NT2/D1 (cell line): ENCODE measurements at regions not wholly inside any gene's neighbourhood (a gene's known extent, or its start where the extent isn't known, plus 50 kb on each side); places are given as distances from the start of the nearest gene placed in this dataset.

ENCODE experiments used
- DNase-seq: peaks from one replicate; pipeline ENCODE4 v3.0.0-alpha.2; 2011; ENCODE audit warnings: low read depth, low spot score
- H3K27me3 ChIP-seq: 2 replicates; pipeline ENCODE4 v1.6.0; 2011; ENCODE audit warnings: mild to moderate bottlenecking; ENCODE audit not compliant: insufficient read length, insufficient read depth
- H3K36me3 ChIP-seq: 2 replicates; pipeline ENCODE4 v1.6.1; 2011; ENCODE audit warnings: mild to moderate bottlenecking, low read length, mixed read lengths; ENCODE audit not compliant: insufficient read depth, insufficient read length
- H3K4me1 ChIP-seq: 2 replicates; pipeline ENCODE4 v1.5.1; 2011; ENCODE audit not compliant: insufficient read depth, insufficient read length
- H3K4me3 ChIP-seq: 2 replicates; pipeline ENCODE4 v1.5.1; 2011; ENCODE audit warnings: low read depth; ENCODE audit not compliant: insufficient read length
- H3K9ac ChIP-seq: 2 replicates; pipeline ENCODE4 v1.6.0; 2011; ENCODE audit warnings: low read depth; ENCODE audit not compliant: insufficient read length
- H3K9me3 ChIP-seq: 2 replicates; pipeline ENCODE4 v1.5.1; 2011; ENCODE audit warnings: mild to moderate bottlenecking, low read length; ENCODE audit not compliant: insufficient read depth
- SUZ12 ChIP-seq: IDR thresholded peaks from 2 replicates; pipeline ENCODE4 v1.6.1; 2011; ENCODE audit not compliant: insufficient read length, insufficient read depth; ENCODE audit errors: extremely low read depth
- YY1 ChIP-seq: IDR thresholded peaks from 2 replicates; pipeline ENCODE4 v1.6.1; 2011; ENCODE audit not compliant: insufficient read length, insufficient read depth
- ZNF274 ChIP-seq: IDR thresholded peaks from 2 replicates; pipeline ENCODE4 v1.6.1; 2011; ENCODE audit warnings: mild to moderate bottlenecking, low read depth, low read length

DNA sequence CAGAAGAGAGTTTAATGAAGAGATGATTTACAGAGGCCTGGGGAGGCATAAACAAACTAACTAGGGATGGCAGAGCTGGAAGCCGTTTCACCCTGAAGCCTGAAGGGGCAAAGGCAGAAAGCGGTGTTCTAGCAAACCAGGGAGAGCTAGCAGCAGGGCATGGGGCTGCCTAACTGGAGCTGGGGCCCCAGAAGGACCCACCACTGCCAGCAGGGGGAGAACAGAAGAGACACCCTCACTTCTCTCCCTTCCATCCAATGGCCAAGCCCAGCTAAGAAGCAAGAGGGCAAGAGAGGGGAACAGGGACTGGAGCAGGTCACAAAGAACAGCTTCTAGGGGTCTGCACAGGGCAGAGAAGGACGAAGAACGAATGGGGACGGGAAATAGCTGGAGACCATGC lies 195.5 kb downstream of the KATNAL1 start:
- Histone ChIP-seq H3K4me3 (no peak overlapping the region), H3K9ac (no peak overlapping the region), H3K27me3 (no peaks in the 10 kb centered on the region), H3K36me3 (no peaks in the 10 kb centered on the region), H3K4me1 (peaks cover 6% of the 10 kb centered on the region), H3K9me3 (no peaks in the 10 kb centered on the region)
- TF ChIP-seq YY1 (no peak), SUZ12 (no peak), ZNF274 (no peak)
- DNase-seq = no peak

DNA sequence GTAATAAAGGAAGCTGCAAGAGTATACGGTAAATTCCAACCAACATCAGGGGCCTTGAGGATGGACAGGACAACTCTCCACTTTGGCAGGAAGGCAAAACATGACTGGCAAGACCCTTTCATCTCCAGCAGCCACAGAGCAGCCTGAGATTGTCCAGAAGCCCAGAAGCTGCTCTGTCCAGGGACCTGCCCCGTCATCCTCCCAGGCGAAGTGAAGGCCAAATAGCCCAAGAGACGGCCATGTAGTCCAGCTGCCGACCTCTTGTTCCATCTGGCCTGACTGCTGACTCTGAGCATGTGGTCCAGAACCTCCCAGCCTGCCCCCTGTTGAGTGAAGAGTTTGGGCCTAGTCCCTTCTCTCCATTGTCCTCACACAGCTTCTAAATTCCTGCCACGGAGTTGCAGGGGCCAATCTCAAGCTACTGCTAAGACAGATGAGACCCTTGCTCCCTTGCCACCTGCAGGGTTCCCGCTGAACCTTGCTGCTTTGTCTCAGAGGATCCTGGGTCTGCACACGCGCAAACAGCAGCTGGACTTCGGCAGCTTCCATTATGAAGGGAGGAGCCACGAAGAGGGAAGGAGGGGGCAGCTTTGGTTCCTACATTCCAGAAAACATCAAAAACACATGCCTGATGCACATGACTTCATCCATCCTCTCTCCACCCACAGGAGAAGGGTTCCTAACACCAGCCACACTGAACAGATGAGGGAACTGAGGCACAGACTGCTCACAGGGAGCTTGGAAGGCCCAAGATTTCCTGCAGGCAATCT lies 196.9 kb downstream of the KATNAL1 start:
- no peak for TF ChIP-seq YY1
- TF ChIP-seq SUZ12 = no peak
- no peak for TF ChIP-seq ZNF274
- H3K9me3 ChIP-seq = no peaks in the 10 kb centered on the region
- peaks cover 6% of the 10 kb centered on the region for H3K4me1 ChIP-seq
- H3K27me3 ChIP-seq = no peaks in the 10 kb centered on the region
- H3K4me3 ChIP-seq = no peak overlapping the region
- DNase-seq = no peak
- no peak overlapping the region for H3K9ac ChIP-seq
- no peaks in the 10 kb centered on the region for H3K36me3 ChIP-seq

DNA sequence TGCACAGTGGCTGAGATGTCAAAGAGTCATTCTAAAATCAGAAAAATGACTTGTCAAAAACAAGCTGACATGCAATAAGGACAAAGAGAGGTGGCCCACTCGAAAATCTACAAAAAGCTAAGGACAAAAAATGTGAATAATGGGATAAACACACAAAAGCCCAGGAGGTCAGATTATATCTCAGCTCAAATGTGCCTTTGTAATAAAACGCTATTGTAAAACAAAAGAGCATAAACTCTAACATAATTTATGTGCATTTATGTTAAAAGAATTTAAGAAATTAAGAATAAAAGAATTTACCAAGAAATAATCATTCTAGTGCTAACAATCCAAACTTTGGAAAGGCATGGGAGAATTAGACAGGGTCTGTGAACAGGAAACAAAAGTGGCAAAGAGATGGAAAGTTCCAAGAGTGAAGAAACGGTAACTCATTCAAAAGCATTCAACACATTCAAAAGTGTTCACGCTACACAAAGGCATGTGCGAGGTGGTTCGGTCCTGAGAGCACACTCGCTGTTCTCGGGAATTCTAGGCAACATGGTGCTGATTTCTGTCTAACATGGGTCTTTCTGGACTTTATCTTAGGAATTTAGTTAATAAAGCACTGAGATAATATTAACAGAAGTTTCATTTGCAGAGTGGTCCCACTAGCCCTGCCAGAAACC lies 197.7 kb downstream of the KATNAL1 start:
- Histone ChIP-seq H3K9ac (no peak overlapping the region), H3K4me1 (peaks cover 6% of the 10 kb centered on the region), H3K9me3 (no peaks in the 10 kb centered on the region), H3K4me3 (no peak overlapping the region), H3K27me3 (no peaks in the 10 kb centered on the region), H3K36me3 (no peaks in the 10 kb centered on the region)
- DNase-seq = no peak
- no peak for TF ChIP-seq ZNF274
- no peak for TF ChIP-seq SUZ12
- TF ChIP-seq YY1 = no peak

DNA sequence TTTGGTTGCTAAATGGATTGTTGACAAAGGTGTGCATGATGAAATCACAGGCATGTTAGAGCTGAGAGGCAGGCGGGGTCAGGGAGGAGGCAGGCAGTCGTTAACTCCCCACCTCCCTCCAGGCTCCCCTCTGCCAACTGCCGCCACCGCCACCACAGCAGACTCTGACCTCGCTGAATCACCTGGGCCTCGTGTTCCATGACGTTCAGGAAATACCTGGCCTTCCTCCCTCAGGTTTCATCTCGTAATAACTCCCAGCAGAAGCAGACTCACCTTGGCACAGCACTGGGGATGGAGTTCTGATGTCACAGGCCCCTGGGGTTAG lies 198.5 kb downstream of the KATNAL1 start:
- H3K36me3 ChIP-seq = no peaks in the 10 kb centered on the region
- H3K9ac ChIP-seq = no peak overlapping the region
- H3K9me3 ChIP-seq = no peaks in the 10 kb centered on the region
- TF ChIP-seq ZNF274 = no peak
- H3K4me1 ChIP-seq = peaks cover 2% of the 10 kb centered on the region
- no peaks in the 10 kb centered on the region for H3K27me3 ChIP-seq
- DNase-seq = no peak
- no peak overlapping the region for H3K4me3 ChIP-seq

DNA sequence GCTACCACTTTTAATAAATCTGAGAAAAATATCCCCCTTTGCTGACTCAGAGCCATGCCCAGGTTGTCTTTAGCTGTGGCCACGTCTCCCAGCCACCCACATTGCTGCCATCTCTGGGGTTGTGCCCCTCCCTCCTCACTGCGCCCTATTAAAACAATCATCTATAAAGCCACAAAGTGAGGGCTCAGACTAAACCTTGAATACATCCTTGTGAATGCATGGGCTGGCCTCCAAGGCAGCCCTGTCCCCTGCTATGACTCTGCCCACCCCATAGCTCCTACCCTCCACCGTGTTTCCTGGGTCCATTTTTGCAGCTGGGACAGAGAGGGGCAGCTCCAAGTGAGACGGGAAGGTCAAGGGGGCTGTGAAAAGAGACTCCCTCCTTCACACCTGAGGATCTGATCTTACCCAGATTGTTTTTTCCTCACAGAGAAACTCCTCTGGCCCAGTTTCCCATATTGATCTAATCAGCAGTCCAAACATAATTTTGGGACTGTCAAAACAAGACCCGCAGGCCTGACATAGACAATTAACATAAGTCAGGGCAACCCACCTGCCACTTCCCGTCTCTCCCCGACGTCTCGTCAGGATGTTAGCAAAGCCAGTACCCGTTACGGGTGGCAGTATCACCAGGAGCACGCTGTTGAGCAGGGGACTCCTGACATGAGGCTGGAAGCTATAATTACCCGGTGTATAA lies 199.0 kb downstream of the KATNAL1 start:
- TF ChIP-seq ZNF274 (no peak), SUZ12 (no peak), YY1 (no peak)
- Histone ChIP-seq H3K36me3 (no peaks in the 10 kb centered on the region), H3K4me3 (no peak overlapping the region), H3K9me3 (no peaks in the 10 kb centered on the region), H3K9ac (no peak overlapping the region), H3K4me1 (no peaks in the 10 kb centered on the region), H3K27me3 (no peaks in the 10 kb centered on the region)
- DNase-seq = no peak

DNA sequence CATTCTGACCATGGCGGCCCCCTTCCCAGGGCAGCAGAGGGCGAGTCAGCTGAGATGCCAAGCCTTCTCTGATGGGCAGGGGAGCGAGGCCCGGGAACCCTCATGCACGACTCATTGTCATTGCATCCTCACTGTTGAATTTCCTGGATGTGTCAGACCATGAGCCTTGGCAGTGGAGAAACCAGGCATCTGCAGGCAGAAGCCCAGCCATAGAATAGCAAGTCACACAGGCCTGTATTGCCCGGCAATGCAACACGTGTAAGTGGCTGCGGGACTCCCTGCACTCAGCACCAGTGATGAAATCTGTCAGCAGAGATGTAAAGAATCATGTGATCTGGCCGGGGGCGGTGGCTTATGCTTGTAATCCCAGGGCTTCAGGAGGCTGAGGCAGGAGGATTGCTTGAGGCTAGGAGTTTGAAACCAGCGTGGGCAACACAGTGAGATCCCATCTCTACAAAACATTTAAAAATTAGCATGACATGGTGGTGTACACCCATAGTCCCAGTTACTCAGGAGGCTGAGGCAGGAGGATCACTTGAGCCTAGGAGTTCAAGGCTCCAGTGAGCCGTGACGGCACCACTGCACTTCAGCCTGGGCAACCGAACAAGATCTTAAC lies 199.7 kb downstream of the KATNAL1 start:
- Histone ChIP-seq H3K36me3 (no peaks in the 10 kb centered on the region), H3K4me1 (no peaks in the 10 kb centered on the region), H3K9me3 (no peaks in the 10 kb centered on the region), H3K4me3 (no peak overlapping the region), H3K27me3 (no peaks in the 10 kb centered on the region), H3K9ac (no peak overlapping the region)
- TF ChIP-seq SUZ12 (no peak), YY1 (no peak), ZNF274 (no peak)
- DNase-seq = no peak

DNA sequence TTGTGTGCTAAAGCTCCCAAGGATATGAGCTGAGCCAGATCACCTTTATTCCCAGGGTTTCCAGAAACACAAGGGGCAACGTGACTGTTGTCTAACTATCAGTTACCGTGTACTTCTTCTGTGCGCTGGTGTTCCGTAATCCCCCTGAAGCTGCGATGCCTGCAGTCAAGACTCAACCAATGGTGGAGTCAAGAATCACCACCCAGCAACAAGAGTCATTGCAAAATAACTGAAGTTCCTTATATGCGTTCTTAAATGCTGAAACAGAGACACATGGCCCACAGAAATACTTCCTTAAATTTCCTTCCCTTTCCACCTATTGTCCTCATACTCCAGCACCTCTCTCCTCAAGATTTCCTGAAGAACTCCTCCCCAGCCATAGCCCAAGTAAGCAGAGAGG lies 200.2 kb downstream of the KATNAL1 start:
- DNase-seq = no peak
- H3K4me1 ChIP-seq = no peaks in the 10 kb centered on the region
- H3K9me3 ChIP-seq = no peaks in the 10 kb centered on the region
- H3K9ac ChIP-seq = no peak overlapping the region
- TF ChIP-seq ZNF274 (no peak), YY1 (no peak), SUZ12 (no peak)
- no peak overlapping the region for H3K4me3 ChIP-seq
- no peaks in the 10 kb centered on the region for H3K27me3 ChIP-seq
- H3K36me3 ChIP-seq = no peaks in the 10 kb centered on the region
